ACC112 (cell line): ENCODE measurements at regions not wholly inside any gene's neighbourhood (a gene's known extent, or its start where the extent isn't known, plus 50 kb on each side); places are given as distances from the start of the nearest gene placed in this dataset.

Experiments used
- H2AFZ ChIP-seq: fragments of 200-600 bp; sonication (generic); one replicate; pipeline ENCODE4 v1.6.0; 2017; ENCODE audit warnings: antibody characterized with exemption, low read length; ENCODE audit not compliant: unreplicated experiment
- H3K27ac ChIP-seq: fragments of 200-600 bp; sonication (generic); 2 replicates; pipeline ENCODE4 v1.5.1; 2014; ENCODE audit warnings: low read depth, mild to moderate bottlenecking, antibody characterized with exemption, low read length, moderate library complexity
- H3K27me3 ChIP-seq: fragments of 200-600 bp; sonication (generic); 2 replicates; pipeline ENCODE4 v1.6.1; 2014; ENCODE audit warnings: mild to moderate bottlenecking, antibody characterized with exemption, low read length, moderate library complexity, mixed read lengths; ENCODE audit not compliant: insufficient read depth
- H3K36me3 ChIP-seq: fragments of 200-600 bp; sonication (generic); 2 replicates; pipeline ENCODE4 v1.6.1; 2016; ENCODE audit warnings: mild to moderate bottlenecking, antibody characterized with exemption, low read length, moderate library complexity, mixed read lengths; ENCODE audit not compliant: insufficient read depth
- H3K4me1 ChIP-seq: fragments of 200-600 bp; sonication (generic); one replicate; pipeline ENCODE4 v1.6.1; 2016; ENCODE audit warnings: low read length, mixed read lengths; ENCODE audit not compliant: insufficient read depth, unreplicated experiment, control insufficient read depth
- H3K4me3 ChIP-seq: fragments of 200-600 bp; sonication (generic); 2 replicates; pipeline ENCODE4 v1.5.1; 2014; ENCODE audit warnings: mild to moderate bottlenecking, low read depth, low read length
- H3K79me2 ChIP-seq: fragments of 200-600 bp; sonication (generic); one replicate; pipeline ENCODE4 v1.6.0; 2016; ENCODE audit warnings: low read length; ENCODE audit not compliant: control insufficient read depth, unreplicated experiment, insufficient read depth

DNA sequence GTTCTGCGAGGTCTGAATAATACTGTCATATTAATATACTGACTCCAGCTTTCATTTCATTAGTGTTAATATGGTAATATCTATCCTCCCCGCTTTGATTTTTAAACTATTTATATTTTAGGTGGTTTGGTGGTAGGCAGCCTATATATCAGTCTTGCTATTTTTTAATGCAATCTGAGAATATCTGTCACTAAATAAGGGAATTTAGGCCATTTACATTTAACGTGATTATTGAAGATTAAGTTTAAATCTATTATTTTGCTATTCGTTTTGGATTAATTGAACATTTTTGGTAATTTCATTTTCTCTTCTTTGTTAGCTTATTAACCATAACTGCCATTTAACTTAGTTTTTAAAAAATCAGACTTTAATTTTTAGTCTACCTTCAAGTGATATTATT is 247.7 kb upstream of the PMFBP1 start:
- Histone ChIP-seq H3K27ac (no peak overlapping the region), H3K79me2 (no peaks in the 10 kb centered on the region), H3K4me1 (no peaks in the 10 kb centered on the region), H3K27me3 (no peaks in the 10 kb centered on the region), H3K36me3 (peaks cover 3% of the 10 kb centered on the region), H3K4me3 (no peak overlapping the region), H2AFZ (no peak overlapping the region)

DNA sequence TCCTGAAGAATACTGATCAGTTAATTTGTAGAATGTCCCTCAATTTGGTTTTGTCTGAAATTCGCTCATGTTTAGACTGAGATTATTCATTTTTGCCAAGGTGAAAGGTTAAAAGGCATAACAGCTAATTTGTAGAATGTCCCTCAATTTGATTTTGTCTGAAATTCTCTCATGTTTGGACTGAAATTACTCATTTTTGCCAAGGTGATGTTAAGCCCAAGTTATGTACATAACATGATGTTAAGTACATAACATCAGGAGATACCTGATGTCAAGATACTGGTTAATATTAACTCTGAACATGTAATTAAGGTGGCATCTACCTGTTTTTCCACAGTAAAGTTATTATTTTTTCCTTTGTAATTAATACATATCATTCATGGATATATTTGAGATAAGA is 243.4 kb upstream of the PMFBP1 start:
- peaks cover 3% of the 10 kb centered on the region; the same call in 1 of the 2 replicates for H3K36me3 ChIP-seq
- no peak overlapping the region for H2AFZ ChIP-seq
- no peaks in the 10 kb centered on the region for H3K79me2 ChIP-seq
- no peaks in the 10 kb centered on the region for H3K27me3 ChIP-seq
- H3K4me1 ChIP-seq: no peaks in the 10 kb centered on the region
- no peak overlapping the region for H3K4me3 ChIP-seq
- no peak overlapping the region for H3K27ac ChIP-seq

DNA sequence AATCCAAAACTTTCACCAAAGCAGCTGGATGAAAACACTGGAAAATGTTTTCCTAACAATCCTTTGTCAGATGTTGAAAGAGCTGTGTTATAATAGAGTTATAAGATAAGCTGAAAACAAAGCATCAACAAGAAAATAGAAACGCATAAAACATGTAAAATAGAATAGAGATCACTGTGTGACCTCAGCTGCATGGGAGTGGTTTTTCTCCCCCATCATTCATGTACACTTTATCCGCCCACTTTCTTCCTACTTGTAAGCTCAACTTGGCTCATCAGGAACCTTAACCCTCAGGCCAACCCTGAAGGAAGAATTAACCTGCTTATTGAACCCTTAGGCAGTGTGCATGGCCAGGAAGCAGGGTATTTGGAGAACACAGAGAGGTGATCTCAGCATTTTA is 238.5 kb upstream of the PMFBP1 start:
- no peaks in the 10 kb centered on the region for H3K79me2 ChIP-seq
- H3K4me1 ChIP-seq: no peaks in the 10 kb centered on the region
- H3K4me3 ChIP-seq: no peak overlapping the region
- H3K27me3 ChIP-seq: no peaks in the 10 kb centered on the region
- no peaks in the 10 kb centered on the region for H3K36me3 ChIP-seq
- H3K27ac ChIP-seq: no peak overlapping the region
- no peak overlapping the region for H2AFZ ChIP-seq

DNA sequence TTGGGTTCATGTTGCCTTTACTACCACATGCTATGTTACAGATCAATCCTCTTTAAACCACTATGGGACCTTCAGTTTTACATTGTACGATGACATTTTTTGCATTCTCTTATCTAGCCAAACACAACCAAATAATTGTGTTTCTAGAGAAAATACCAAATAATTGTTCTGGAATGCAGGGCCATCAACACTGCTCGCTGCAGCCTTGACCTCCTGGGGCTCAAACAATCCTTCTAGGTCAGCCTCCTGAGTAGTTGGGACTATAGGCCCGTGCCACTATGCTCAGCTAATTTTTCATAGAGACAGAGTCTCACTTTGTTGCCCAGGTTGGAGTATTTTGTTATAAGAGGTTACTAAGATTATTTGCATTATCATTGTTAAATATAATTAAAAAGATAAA is 237.5 kb upstream of the PMFBP1 start:
- no peaks in the 10 kb centered on the region for H3K36me3 ChIP-seq
- no peaks in the 10 kb centered on the region for H3K4me1 ChIP-seq
- H3K27ac ChIP-seq: no peak overlapping the region
- no peaks in the 10 kb centered on the region for H3K79me2 ChIP-seq
- no peak overlapping the region for H3K4me3 ChIP-seq
- H3K27me3 ChIP-seq: no peaks in the 10 kb centered on the region
- no peak overlapping the region for H2AFZ ChIP-seq

DNA sequence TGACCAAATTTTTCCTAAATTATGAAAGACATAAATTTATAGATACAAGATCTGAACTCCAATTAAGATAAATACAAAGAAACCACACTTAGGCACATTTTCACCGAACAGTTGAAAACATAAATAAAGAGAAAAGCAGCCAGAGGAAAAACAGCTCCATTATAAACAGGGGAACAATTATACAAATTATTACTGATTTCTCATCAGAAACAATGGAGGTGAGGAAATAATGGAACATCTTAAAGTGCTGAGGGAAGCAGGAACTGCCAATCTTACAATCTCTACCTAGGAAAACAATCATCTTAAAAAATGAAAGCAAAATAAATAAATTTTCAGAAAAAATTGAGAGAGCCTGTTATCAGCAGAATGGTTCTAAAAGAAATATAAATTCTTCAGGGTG is 234.4 kb upstream of the PMFBP1 start:
- Histone ChIP-seq H3K4me1 (no peaks in the 10 kb centered on the region), H3K36me3 (no peaks in the 10 kb centered on the region), H3K27me3 (no peaks in the 10 kb centered on the region), H3K79me2 (no peaks in the 10 kb centered on the region), H2AFZ (no peak overlapping the region), H3K27ac (no peak overlapping the region), H3K4me3 (no peak overlapping the region)

DNA sequence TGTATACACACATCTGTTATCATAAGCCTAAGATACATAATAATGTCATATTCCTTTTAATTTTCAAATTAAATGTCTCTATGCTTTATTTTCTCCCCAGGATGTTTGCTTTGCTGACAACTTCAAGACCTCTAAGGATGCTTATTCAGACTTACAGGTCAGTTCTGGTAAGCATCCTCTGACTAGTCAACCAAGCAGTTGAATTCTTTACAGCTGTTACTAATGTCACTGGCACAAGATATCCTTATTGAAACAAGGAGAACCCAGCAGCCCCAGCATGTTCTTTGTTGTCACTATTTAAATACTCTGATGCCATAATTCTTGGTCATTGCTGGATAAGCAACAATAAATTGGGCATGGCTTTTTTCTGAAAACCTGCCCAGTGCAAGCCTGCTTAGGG is 232.3 kb upstream of the PMFBP1 start:
- no peak overlapping the region for H3K27ac ChIP-seq
- H2AFZ ChIP-seq: no peak overlapping the region
- H3K79me2 ChIP-seq: no peaks in the 10 kb centered on the region
- H3K36me3 ChIP-seq: no peaks in the 10 kb centered on the region
- no peak overlapping the region for H3K4me3 ChIP-seq
- H3K27me3 ChIP-seq: no peaks in the 10 kb centered on the region
- peaks cover 5% of the 10 kb centered on the region for H3K4me1 ChIP-seq

DNA sequence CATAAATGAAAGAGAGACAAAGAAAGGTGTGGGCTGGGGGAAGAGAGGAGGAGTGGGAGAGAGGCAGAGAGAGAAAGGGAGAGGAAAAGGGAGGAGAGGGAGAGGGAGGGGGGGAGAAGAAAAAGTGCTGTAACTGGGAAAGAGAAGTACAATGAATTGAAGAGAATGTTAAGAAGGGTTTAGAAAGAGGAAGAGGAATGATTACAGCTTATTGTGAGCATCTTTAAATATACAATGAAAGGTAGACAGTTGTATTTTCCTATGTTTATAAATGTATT is 229.1 kb upstream of the PMFBP1 start:
- Histone ChIP-seq H3K27me3 (no peaks in the 10 kb centered on the region), H3K4me1 (peaks cover 5% of the 10 kb centered on the region), H3K79me2 (no peaks in the 10 kb centered on the region), H3K4me3 (no peak overlapping the region), H2AFZ (no peak overlapping the region), H3K27ac (no peak overlapping the region), H3K36me3 (no peaks in the 10 kb centered on the region)

DNA sequence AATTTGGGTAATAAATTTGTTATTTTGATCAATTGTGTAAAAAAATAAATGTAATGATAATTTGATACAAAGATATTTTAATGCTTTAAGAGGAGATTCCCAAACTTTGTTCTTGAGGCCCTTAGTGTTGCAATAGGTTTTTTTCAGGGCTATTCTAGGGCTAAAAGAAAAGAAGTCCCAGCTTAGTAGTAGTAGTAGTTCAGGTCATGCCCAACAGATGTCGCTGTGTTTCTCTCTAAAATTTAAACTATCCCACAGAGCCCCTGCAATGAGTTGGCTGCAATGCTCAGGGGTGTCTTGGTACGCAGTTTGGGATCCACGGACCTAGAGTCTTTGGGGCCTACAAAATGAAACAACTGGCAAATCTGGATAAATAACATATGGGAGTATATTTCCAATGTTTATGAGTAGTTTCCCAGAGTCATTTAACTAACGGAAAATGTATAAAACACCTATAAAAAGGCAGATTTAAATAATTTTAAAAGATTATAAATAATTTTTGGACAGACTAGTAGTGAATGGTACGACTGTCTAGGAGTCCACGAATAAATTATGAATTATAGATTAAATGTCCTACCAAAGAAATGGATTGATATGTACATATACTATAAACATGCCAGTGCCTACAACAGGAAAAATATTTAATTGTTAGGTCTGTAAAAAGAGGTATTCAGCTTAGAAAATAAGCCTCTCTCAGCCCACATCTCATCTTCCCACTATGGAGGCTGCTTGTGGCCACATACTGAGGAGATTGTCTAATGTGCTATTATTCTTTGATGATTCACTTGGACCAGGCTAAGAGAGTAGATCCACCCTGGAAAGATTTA is 228.5 kb upstream of the PMFBP1 start:
- H2AFZ ChIP-seq: no peak overlapping the region
- peaks cover 5% of the 10 kb centered on the region for H3K4me1 ChIP-seq
- H3K27ac ChIP-seq: no peak overlapping the region
- H3K79me2 ChIP-seq: no peaks in the 10 kb centered on the region
- H3K4me3 ChIP-seq: no peak overlapping the region
- no peaks in the 10 kb centered on the region for H3K27me3 ChIP-seq
- H3K36me3 ChIP-seq: no peaks in the 10 kb centered on the region

DNA sequence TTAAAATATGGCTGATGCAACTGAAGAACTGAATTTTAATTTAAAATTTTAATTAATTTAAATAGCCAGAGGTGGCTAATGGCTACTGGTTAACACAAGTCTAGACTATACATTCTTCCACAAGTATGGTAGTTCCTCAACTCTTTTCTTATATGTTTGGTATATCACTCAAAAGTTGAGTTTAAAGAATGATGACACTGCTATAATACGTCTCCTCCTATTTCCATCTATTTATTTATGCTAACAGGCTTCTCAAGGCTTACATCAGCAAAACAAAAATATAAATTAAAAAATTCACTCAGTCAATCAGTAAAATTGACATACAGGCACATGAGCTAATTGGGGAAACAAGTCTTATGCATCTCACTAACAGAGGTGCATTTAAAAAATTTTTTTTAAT is 227.9 kb upstream of the PMFBP1 start:
- Histone ChIP-seq H3K79me2 (no peaks in the 10 kb centered on the region), H3K4me3 (no peak overlapping the region), H3K27ac (no peak overlapping the region), H3K4me1 (peaks cover 5% of the 10 kb centered on the region), H2AFZ (no peak overlapping the region), H3K27me3 (no peaks in the 10 kb centered on the region), H3K36me3 (no peaks in the 10 kb centered on the region)

DNA sequence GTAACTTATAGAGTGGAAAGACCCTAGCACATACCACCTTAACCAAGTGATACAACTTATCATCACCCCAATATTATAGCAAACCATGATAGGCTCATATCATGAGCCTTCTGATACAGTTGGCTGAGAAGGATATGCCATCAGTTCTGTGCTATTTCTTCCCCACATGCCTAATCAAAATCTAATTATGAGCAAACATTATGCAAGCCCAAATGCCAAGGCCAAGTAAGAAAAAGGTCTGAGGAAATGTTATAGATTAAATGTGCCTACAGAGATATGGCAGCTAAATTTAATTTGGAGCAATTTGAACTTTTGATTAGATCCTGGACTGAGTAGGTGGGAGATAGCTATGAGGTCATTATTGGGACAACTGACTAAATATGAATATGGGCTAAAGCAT is 225.9 kb upstream of the PMFBP1 start:
- no peak overlapping the region for H3K4me3 ChIP-seq
- H3K27ac ChIP-seq: no peak overlapping the region
- H3K36me3 ChIP-seq: no peaks in the 10 kb centered on the region; the same call in 1 of the 2 replicates
- H3K79me2 ChIP-seq: no peaks in the 10 kb centered on the region
- no peaks in the 10 kb centered on the region for H3K27me3 ChIP-seq
- H3K4me1 ChIP-seq: peaks cover 5% of the 10 kb centered on the region
- H2AFZ ChIP-seq: no peak overlapping the region

DNA sequence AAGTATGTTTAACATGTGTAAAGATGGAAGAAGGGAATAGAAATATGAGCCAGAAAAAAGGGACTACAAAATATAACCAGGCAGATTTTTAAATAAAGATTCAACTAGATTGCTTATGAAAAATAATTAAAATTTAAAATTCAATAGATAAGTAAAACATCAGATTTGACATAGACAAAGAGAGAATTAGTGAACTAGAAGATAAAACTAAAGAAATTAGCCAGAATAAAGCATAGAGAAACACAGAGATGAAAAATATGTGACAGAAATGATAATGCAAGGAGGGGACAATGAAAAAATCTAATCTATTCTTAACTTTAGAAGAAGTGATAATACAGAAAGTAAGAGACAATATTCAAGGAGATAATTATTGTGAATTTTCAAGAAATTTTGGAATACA is 222.6 kb upstream of the PMFBP1 start:
- Histone ChIP-seq H3K4me3 (no peak overlapping the region), H3K79me2 (no peaks in the 10 kb centered on the region), H2AFZ (no peak overlapping the region)

More for the DNA sequence above, 222.6 kb upstream of the PMFBP1 start:
- no peaks in the 10 kb centered on the region for H3K4me1 ChIP-seq
- H3K27me3 ChIP-seq: no peaks in the 10 kb centered on the region
- H3K36me3 ChIP-seq: no peaks in the 10 kb centered on the region; the same call in 1 of the 2 replicates
- H3K27ac ChIP-seq: no peak overlapping the region
